EH (cell line): ENCODE measurements at regions not wholly inside any gene's neighbourhood (a gene's known extent, or its start where the extent isn't known, plus 50 kb on each side); places are given as distances from the start of the nearest gene placed in this dataset.

ENCODE experiments used
- DNase-seq: peaks from one replicate; pipeline ENCODE4 v3.0.0-alpha.2; 2015; ENCODE audit warnings: low read depth

GRCh38 chr3:120838441-120839091 lies 69.4 kb upstream of the STXBP5L start:
- DNase-seq = no peak

DNA sequence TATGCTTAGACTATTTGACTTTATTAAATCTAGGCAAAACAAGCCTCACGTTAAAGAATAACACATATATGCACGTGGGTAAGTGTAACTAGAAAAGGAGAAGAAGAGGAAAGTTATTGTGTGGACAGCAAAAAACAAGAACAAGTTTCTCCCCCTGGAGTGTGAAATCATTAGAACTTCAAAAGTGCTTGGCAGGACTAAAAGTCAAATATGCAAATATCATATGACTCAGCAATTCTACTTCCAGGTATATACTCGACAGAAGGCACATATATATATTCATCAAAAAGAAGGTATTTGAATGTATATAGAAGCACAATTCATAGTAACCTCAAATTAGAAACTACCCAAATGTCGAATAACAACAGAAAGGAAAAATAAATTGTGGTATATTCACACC lies 68.9 kb upstream of the STXBP5L start:
- DNase-seq = no peak

DNA sequence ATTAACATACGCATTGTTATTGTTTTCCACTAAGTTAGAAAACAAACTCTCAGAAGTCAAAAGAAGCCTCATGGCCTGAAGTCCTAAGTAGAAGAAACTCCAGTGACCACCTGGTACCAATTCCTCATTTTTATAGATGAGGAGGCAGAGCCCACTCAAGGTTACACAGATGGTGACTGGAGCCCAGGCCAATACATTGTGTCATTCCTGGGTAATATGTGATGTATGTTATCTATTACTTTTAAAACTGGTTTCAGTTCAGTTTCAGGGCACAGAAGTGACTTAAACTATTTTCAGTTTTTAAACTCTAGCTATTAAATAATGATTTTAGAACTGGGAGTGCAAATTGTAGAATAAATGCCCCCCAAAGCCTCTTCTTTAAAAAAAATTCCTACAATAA lies 66.7 kb upstream of the STXBP5L start:
- no peak for DNase-seq

DNA sequence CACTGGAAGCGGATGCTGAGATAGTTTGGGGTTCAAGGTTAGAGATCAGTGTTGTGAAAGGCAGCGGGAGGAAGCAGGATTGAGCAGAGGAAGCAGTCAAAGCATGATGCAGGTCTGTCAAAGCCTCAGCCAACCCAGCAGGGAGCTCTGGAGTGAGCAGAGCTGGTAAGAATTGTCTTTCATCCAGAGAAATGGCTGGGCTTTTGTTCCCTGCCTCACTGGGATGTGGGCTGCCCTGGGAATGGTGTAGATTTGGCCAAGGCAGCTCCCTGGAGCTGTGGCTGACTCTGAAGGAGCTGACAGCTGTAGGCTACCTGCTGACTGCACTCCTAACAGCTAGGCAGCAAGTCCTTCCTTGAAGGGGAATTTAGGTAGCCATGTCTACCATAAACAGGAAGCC lies 61.9 kb upstream of the STXBP5L start:
- no peak for DNase-seq

- no peak for DNase-seq
Observed at GRCh38 chr3:120848503-120848902, 59.5 kb upstream of the STXBP5L start.

GRCh38 chr3:120850381-120851295 lies 57.4 kb upstream of the STXBP5L start:
- no peak for DNase-seq

- DNase-seq = no peak
Observed at GRCh38 chr3:120852412-120852811, 55.6 kb upstream of the STXBP5L start.

- no peak for DNase-seq
Observed at GRCh38 chr3:120853416-120853815, 54.6 kb upstream of the STXBP5L start.

- peak; percentile 3 for DNase-seq
Observed at GRCh38 chr3:120854908-120855526, 53.0 kb upstream of the STXBP5L start.

GRCh38 chr3:120855665-120856437 lies 52.2 kb upstream of the STXBP5L start:
- peak; percentile 75 for DNase-seq
